ENCODE measurements at regions not wholly inside any gene's neighbourhood (a gene's known extent, or its start where the extent isn't known, plus 50 kb on each side); places are given as distances from the start of the nearest gene placed in this dataset.

DNA sequence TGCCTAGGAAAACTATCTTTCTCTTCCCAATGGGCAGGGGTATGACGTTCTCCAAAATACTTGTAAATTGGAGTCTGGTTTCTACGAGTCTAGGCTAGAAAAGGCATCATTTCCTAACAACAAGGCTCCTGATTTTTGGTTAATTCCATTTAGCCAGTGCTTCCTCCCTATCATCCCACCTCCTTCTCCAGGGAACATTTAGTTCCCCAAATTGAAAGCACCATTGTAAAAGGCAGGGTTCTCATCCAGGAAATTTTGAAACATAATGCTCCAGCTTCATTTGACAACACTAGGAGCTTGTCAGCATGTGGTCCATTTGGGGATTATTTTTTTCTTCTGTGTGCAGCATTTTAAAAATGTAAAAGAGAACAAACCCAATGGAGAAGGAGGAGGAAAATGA, 256.5 kb upstream of the GRIA1 start:
- TF ChIP-seq POLR2A (IDR thresholded peaks at IDR 0.05): no peak
- TF ChIP-seq, protein P1, sequence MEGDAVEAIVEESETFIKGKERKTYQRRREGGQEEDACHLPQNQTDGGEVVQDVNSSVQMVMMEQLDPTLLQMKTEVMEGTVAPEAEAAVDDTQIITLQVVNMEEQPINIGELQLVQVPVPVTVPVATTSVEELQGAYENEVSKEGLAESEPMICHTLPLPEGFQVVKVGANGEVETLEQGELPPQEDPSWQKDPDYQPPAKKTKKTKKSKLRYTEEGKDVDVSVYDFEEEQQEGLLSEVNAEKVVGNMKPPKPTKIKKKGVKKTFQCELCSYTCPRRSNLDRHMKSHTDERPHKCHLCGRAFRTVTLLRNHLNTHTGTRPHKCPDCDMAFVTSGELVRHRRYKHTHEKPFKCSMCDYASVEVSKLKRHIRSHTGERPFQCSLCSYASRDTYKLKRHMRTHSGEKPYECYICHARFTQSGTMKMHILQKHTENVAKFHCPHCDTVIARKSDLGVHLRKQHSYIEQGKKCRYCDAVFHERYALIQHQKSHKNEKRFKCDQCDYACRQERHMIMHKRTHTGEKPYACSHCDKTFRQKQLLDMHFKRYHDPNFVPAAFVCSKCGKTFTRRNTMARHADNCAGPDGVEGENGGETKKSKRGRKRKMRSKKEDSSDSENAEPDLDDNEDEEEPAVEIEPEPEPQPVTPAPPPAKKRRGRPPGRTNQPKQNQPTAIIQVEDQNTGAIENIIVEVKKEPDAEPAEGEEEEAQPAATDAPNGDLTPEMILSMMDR (IDR thresholded peaks at IDR 0.05): no peak
